ENCODE measurements at regions not wholly inside any gene's neighbourhood (a gene's known extent, or its start where the extent isn't known, plus 50 kb on each side); places are given as distances from the start of the nearest gene placed in this dataset.

GRCh38 chr5:5900350-5900749 is 477.9 kb downstream of the ICE1 start:
- no peak for TF ChIP-seq EZH2phosphoT487 (IDR thresholded peaks at IDR 0.05; ENCODE audit: low read length)
- TF ChIP-seq, protein P1, sequence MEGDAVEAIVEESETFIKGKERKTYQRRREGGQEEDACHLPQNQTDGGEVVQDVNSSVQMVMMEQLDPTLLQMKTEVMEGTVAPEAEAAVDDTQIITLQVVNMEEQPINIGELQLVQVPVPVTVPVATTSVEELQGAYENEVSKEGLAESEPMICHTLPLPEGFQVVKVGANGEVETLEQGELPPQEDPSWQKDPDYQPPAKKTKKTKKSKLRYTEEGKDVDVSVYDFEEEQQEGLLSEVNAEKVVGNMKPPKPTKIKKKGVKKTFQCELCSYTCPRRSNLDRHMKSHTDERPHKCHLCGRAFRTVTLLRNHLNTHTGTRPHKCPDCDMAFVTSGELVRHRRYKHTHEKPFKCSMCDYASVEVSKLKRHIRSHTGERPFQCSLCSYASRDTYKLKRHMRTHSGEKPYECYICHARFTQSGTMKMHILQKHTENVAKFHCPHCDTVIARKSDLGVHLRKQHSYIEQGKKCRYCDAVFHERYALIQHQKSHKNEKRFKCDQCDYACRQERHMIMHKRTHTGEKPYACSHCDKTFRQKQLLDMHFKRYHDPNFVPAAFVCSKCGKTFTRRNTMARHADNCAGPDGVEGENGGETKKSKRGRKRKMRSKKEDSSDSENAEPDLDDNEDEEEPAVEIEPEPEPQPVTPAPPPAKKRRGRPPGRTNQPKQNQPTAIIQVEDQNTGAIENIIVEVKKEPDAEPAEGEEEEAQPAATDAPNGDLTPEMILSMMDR (IDR thresholded peaks at IDR 0.05; ENCODE audit: low read length) = no peak

Data from MM.1S (cell line).